ENCODE measurements at regions not wholly inside any gene's neighbourhood (a gene's known extent, or its start where the extent isn't known, plus 50 kb on each side); places are given as distances from the start of the nearest gene placed in this dataset.

DNA sequence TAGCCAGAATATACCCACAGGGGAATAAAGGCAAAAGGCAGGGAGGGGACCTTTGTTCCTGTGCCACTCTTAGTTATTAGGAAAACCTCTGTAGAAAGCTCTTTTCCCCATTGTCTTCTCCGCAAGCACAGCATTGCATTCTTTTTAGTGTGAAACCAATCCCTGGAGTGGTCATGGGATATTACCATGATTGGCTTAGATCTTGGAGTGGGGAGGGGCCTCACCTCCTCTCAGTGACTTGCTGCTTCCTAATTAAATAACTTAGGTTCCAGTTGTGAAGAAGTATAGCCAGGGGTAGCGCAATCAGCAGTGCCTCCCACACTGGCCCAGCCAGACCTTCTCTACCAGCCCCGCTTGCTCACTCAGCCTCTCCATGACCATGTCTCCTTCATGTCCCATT, 49.9 kb upstream of the AFF3 start:
- no peak for DNase-seq
